Mesendoderm (in vitro differentiated cells): ENCODE measurements at regions not wholly inside any gene's neighbourhood (a gene's known extent, or its start where the extent isn't known, plus 50 kb on each side); places are given as distances from the start of the nearest gene placed in this dataset.

Experiments used
- DNase-seq: peaks from one replicate; pipeline ENCODE4 v3.0.0; 2013
- H2AK5ac ChIP-seq: 2 replicates; pipeline ENCODE4 v1.6.1; 2013; ENCODE audit warnings: low read length, inconsistent platforms
- H2BK120ac ChIP-seq: 2 replicates; pipeline ENCODE4 v1.6.1; 2013; ENCODE audit warnings: low read depth, mild to moderate bottlenecking, low read length, moderate library complexity, mixed read lengths
- H2BK15ac ChIP-seq: replicated peaks from 2 replicates; pipeline ENCODE4 v1.6.1; 2013; ENCODE audit warnings: low read depth, mild to moderate bottlenecking, moderate library complexity
- H2BK5ac ChIP-seq: 2 replicates; pipeline ENCODE4 v1.6.1; 2013; ENCODE audit warnings: low read length, inconsistent platforms
- H3K18ac ChIP-seq: 2 replicates; pipeline ENCODE4 v1.6.1; 2013; ENCODE audit warnings: mild to moderate bottlenecking, low read length, mixed read lengths
- H3K23ac ChIP-seq: one replicate; pipeline ENCODE4 v1.6.1; 2013; ENCODE audit warnings: low read length
- H3K27ac ChIP-seq: 2 replicates; pipeline ENCODE4 v1.5.1; 2013; ENCODE audit warnings: low read depth, mild to moderate bottlenecking, inconsistent platforms, low read length, moderate library complexity
- H3K27me3 ChIP-seq: 2 replicates; pipeline ENCODE4 v1.6.1; 2013; ENCODE audit warnings: low read length, control low read depth, mild to moderate bottlenecking, inconsistent platforms; ENCODE audit not compliant: insufficient read depth, poor library complexity
- H3K36me3 ChIP-seq: 2 replicates; pipeline ENCODE4 v1.6.1; 2013; ENCODE audit warnings: low read length, inconsistent platforms; ENCODE audit not compliant: control insufficient read depth, insufficient read depth
- H3K4ac ChIP-seq: one replicate; pipeline ENCODE4 v1.6.1; 2013; ENCODE audit warnings: low read depth, mild to moderate bottlenecking, low read length, moderate library complexity
- H3K4me1 ChIP-seq: 2 replicates; pipeline ENCODE4 v1.6.1; 2013; ENCODE audit warnings: low read depth, low read length, inconsistent platforms; ENCODE audit not compliant: control insufficient read depth
- H3K4me2 ChIP-seq: 2 replicates; pipeline ENCODE4 v1.6.1; 2013; ENCODE audit warnings: low read length
- H3K4me3 ChIP-seq: 2 replicates; pipeline ENCODE4 v1.5.1; 2013; ENCODE audit warnings: mild to moderate bottlenecking, low read length
- H3K56ac ChIP-seq: one replicate; pipeline ENCODE4 v1.6.1; 2013; ENCODE audit warnings: low read length
- H3K79me1 ChIP-seq: 2 replicates; pipeline ENCODE4 v1.6.1; 2013; ENCODE audit warnings: low read length, inconsistent platforms
- H3K79me2 ChIP-seq: 2 replicates; pipeline ENCODE4 v1.6.1; 2013; ENCODE audit warnings: mild to moderate bottlenecking, low read length; ENCODE audit not compliant: control insufficient read depth, insufficient read depth
- H3K9ac ChIP-seq: 2 replicates; pipeline ENCODE4 v1.6.1; 2013; ENCODE audit warnings: low read length, inconsistent platforms
- H4K5ac ChIP-seq: one replicate; pipeline ENCODE4 v1.6.1; 2013; ENCODE audit warnings: low read length
- H4K8ac ChIP-seq: one replicate; pipeline ENCODE4 v1.6.1; 2013; ENCODE audit warnings: low read depth, mild to moderate bottlenecking, control low read depth, low read length, moderate library complexity
- WGBS: extraction: QIAGEN DNeasy Blood & Tissue Kit; methylation state at CpG from one replicate; pipeline ENCODE4 v1.1.7; 2013; ENCODE audit warnings: low lambda C conversion rate, missing lambda C conversion rate; ENCODE audit not compliant: insufficient coverage; ENCODE audit errors: extremely low coverage; 5-methylcytosine and 5-hydroxymethylcytosine counted together

DNA sequence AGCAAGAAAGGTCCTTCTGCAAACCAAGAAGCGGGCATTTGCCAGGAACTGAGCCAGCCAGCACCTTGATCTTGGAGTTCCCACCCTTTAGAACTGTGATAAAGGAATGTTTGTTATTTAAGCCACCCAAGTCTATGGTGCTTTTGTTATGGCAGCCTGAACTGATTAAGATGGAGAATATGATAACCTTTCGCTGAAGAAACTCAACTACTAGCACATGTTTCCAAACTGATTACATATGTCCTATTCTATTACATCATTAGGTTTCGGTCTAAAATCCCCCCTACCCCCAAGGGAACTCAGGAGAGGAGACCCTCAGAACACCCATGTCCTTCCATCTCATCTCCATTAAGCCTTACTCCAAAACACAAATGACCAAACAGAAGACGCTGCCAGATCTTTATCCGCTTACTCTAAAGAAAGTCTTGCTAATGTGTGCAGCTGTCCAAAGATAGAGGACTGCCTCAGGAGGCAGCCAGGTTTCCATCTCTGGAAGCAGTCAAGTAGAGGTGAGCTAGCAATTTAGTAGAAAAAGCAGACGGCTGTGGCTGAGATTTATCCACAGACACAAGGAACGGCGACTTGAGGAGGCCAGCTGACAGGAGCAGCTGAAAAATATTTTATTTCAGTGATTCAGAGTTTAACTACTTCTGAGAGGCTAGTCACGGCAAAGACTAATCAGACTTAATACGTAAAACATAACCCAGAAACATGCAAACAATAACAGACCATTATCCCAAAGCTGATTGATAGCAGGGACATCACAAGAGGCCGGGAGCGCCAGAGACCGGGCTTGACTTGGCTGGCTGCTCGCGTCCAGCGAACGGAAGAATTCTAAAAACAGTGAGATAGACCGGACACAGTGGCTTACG lies 611.4 kb upstream of the CDH5 start:
- no peak overlapping the region for H4K5ac ChIP-seq
- no peak overlapping the region for H3K56ac ChIP-seq
- H2AK5ac ChIP-seq, result no peak overlapping the region
- no peak overlapping the region for H3K4ac ChIP-seq
- H3K79me1 ChIP-seq, result no peaks in the 10 kb centered on the region
- no peaks in the 10 kb centered on the region for H3K4me1 ChIP-seq
- no peak overlapping the region for H4K8ac ChIP-seq
- no peaks in the 10 kb centered on the region for H3K27me3 ChIP-seq
- DNase-seq, result no peak
- H3K27ac ChIP-seq, result no peak overlapping the region
- WGBS, result no CpG with 5 or more reads among the region's 19 CpGs
- H3K36me3 ChIP-seq, result no peaks in the 10 kb centered on the region
- no peaks in the 10 kb centered on the region for H3K79me2 ChIP-seq
- no peak overlapping the region for H3K9ac ChIP-seq
- no peak overlapping the region for H3K4me2 ChIP-seq
- H2BK5ac ChIP-seq, result no peak overlapping the region
- no peak overlapping the region for H2BK120ac ChIP-seq
- H3K23ac ChIP-seq, result no peak overlapping the region
- no peak overlapping the region for H2BK15ac ChIP-seq
- no peak overlapping the region for H3K18ac ChIP-seq
- no peak overlapping the region for H3K4me3 ChIP-seq

DNA sequence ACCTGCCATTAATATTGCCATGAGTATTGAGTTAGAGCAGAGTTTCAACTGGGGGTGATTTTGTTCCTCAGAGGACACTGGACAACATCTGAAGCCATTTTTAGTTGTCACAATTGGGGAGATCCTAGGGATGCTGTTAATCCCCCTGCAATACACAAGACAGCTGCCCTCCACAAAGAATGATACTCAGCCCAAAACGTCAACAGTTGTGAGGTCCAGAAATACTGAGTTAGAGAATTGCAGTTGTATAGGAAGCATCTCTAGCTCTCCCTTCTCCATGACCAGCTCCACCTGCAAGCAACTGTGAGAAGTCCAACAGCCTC lies 614.0 kb upstream of the CDH5 start:
- no peaks in the 10 kb centered on the region for H3K79me2 ChIP-seq
- no peak overlapping the region for H3K18ac ChIP-seq
- no peak overlapping the region for H3K56ac ChIP-seq
- no peaks in the 10 kb centered on the region for H3K79me1 ChIP-seq
- no CpG with 5 or more reads among the region's 1 CpG for WGBS
- no peak overlapping the region for H2AK5ac ChIP-seq
- no peaks in the 10 kb centered on the region for H3K4me1 ChIP-seq
- no peaks in the 10 kb centered on the region for H3K27me3 ChIP-seq
- no peak overlapping the region for H3K4me2 ChIP-seq
- no peak overlapping the region for H2BK120ac ChIP-seq
- H3K4me3 ChIP-seq, result no peak overlapping the region
- H3K9ac ChIP-seq, result no peak overlapping the region
- no peak overlapping the region for H2BK5ac ChIP-seq
- H3K4ac ChIP-seq, result no peak overlapping the region
- H3K27ac ChIP-seq, result no peak overlapping the region
- no peak overlapping the region for H4K5ac ChIP-seq
- no peak for DNase-seq
- no peak overlapping the region for H2BK15ac ChIP-seq
- H4K8ac ChIP-seq, result no peak overlapping the region
- H3K36me3 ChIP-seq, result no peaks in the 10 kb centered on the region
- no peak overlapping the region for H3K23ac ChIP-seq

DNA sequence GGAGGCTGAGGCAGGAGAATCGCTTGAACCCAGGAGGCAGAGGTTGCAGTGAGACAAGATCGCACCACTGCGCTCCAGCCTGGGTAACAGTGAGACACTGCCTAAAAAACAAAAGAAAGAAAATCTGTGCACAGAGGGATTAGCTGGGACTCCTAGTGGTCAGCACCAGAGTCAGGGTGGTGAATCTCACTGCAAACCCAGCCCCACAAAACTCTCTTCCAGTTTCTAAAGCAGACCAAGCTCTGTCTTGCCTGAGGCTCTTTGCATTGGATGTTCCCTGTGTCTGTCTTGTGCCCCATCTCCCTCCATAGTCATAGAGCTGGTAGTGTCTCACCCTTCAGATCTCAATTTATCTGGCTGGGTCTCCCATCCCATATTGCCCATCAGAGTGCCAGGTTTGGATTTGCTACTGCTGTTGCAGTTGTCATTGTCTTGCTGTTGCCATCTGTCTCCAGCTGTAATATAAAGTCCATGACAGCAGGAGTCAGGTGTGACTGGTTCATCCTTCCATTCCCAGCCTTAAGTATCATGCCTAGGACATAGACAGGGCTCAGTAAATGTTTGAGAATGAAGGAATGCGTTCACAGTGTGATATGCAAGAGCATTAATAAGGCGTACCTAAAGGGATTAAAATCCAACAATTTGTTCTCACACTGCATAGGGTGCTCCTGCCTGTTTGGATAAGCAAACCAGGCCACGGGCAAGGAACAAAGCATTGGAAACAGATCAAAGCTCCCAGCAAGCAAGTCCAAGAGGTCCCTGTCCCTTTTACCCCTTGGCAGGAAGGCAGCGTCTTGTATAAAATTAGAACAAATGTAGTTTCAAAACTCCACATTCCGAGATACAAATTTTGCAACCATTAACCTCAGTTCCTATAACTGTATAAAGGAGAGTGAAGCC lies 614.6 kb upstream of the CDH5 start:
- no CpG with 5 or more reads among the region's 8 CpGs for WGBS
- H2BK5ac ChIP-seq, result no peak overlapping the region

DNA sequence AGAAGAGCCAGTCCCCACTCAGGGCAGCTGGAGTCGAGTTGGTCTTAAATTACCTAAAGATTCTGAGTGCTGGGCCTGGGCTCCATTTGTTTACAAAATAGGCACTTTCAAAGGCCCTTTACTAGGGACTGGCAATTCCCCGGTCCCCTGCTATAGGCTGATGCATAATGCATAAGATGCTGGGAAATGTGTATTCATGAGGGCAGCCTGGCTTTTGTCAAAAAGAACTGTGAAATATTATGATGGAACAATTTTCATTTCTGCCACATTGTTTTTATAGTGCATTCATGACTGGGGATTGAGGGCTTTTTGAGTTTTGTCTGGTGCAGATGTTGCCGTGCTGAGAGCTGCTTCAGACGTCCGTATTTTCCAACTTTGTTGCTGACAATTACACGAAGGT lies 617.0 kb upstream of the CDH5 start:
- no peak overlapping the region for H3K56ac ChIP-seq
- no peak overlapping the region for H3K4me2 ChIP-seq
- no peak overlapping the region for H4K5ac ChIP-seq
- no peaks in the 10 kb centered on the region for H3K36me3 ChIP-seq
- no peak overlapping the region for H4K8ac ChIP-seq
- no peak overlapping the region for H2BK5ac ChIP-seq
- no CpG with 5 or more reads among the region's 6 CpGs for WGBS
- H3K79me1 ChIP-seq, result no peaks in the 10 kb centered on the region
- DNase-seq, result no peak
- no peak overlapping the region for H2BK15ac ChIP-seq
- H3K18ac ChIP-seq, result no peak overlapping the region
- no peaks in the 10 kb centered on the region for H3K79me2 ChIP-seq
- H3K27me3 ChIP-seq, result no peaks in the 10 kb centered on the region
- H3K23ac ChIP-seq, result no peak overlapping the region
- H3K4me1 ChIP-seq, result no peaks in the 10 kb centered on the region
- no peak overlapping the region for H3K27ac ChIP-seq
- no peak overlapping the region for H2AK5ac ChIP-seq
- H3K4me3 ChIP-seq, result no peak overlapping the region
- no peak overlapping the region for H3K9ac ChIP-seq
- H3K4ac ChIP-seq, result no peak overlapping the region
- H2BK120ac ChIP-seq, result no peak overlapping the region

More for the DNA sequence above, 614.6 kb upstream of the CDH5 start:
- Histone ChIP-seq H3K36me3 (no peaks in the 10 kb centered on the region), H3K9ac (no peak overlapping the region), H3K4me2 (no peak overlapping the region), H3K4ac (no peak overlapping the region), H4K8ac (no peak overlapping the region), H3K23ac (no peak overlapping the region), H2BK120ac (no peak overlapping the region), H3K4me1 (no peaks in the 10 kb centered on the region), H3K79me2 (no peaks in the 10 kb centered on the region), H3K56ac (no peak overlapping the region), H4K5ac (no peak overlapping the region), H3K27ac (no peak overlapping the region), H2AK5ac (no peak overlapping the region), H3K4me3 (no peak overlapping the region), H3K79me1 (no peaks in the 10 kb centered on the region), H3K27me3 (no peaks in the 10 kb centered on the region), H3K18ac (no peak overlapping the region), H2BK15ac (no peak overlapping the region)
- DNase-seq, result peak; percentile 3

DNA sequence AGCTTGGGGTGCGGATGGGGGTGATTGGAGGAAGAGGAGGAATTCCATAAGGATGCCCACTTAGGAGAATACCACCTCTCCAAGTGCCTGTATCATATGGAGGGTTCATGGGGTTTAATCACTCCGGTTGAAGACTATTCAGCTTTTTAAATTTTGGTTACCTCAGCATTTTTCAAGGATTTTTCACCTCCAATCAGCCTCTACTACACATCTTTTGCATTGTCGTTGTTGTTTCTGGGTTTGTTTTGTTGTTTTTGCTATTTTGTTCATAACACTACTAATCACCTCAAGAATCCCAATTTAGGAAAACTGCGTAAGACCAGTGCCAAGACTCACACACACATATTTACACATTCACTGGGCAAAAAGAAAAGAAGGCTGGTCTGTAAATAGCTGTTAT lies 619.5 kb upstream of the CDH5 start:
- Histone ChIP-seq H2BK5ac (no peak overlapping the region), H3K56ac (no peak overlapping the region), H4K8ac (no peak overlapping the region), H2BK120ac (no peak overlapping the region), H2BK15ac (no peak overlapping the region), H3K9ac (no peak overlapping the region), H3K36me3 (no peaks in the 10 kb centered on the region), H3K4me1 (no peaks in the 10 kb centered on the region), H3K79me2 (no peaks in the 10 kb centered on the region), H4K5ac (no peak overlapping the region), H3K23ac (no peak overlapping the region), H3K27ac (no peak overlapping the region), H3K4me3 (no peak overlapping the region), H3K4ac (no peak overlapping the region), H3K4me2 (no peak overlapping the region), H3K18ac (no peak overlapping the region), H3K79me1 (no peaks in the 10 kb centered on the region), H3K27me3 (no peaks in the 10 kb centered on the region), H2AK5ac (no peak overlapping the region)
- no peak for DNase-seq
- no CpG with 5 or more reads among the region's 4 CpGs for WGBS
